Neural progenitor cell (in vitro differentiated cells): ENCODE measurements at regions not wholly inside any gene's neighbourhood (a gene's known extent, or its start where the extent isn't known, plus 50 kb on each side); places are given as distances from the start of the nearest gene placed in this dataset.

Experiments
- DNase-seq: peaks from one replicate; pipeline ENCODE4 v3.0.0-alpha.2; 2016; ENCODE audit warnings: low spot score
- H2AFZ ChIP-seq: fragments of 200-600 bp; sonication (generic); replicated peaks from 2 replicates; pipeline ENCODE4 v1.6.1; 2016; ENCODE audit warnings: antibody characterized with exemption
- H3F3A ChIP-seq: fragments of 200-600 bp; sonication (generic); 2 replicates; pipeline ENCODE4 v1.6.1; 2016; ENCODE audit warnings: antibody characterized with exemption, low read depth
- H3K27ac ChIP-seq: fragments of 200-600 bp; sonication (generic); 2 replicates; pipeline ENCODE4 v1.5.1; 2016; ENCODE audit warnings: mild to moderate bottlenecking
- H3K27me3 ChIP-seq: fragments of 200-600 bp; sonication (generic); 2 replicates; pipeline ENCODE4 v1.6.1; 2016; ENCODE audit warnings: mild to moderate bottlenecking, moderate library complexity
- H3K36me3 ChIP-seq: fragments of 200-600 bp; sonication (generic); 2 replicates; pipeline ENCODE4 v1.5.1; 2016
- H3K4me1 ChIP-seq: fragments of 200-600 bp; sonication (generic); 2 replicates; pipeline ENCODE4 v1.6.1; 2016; ENCODE audit warnings: mixed run types
- H3K4me2 ChIP-seq: fragments of 200-600 bp; sonication (generic); 2 replicates; pipeline ENCODE4 v1.6.1; 2016
- H3K4me3 ChIP-seq: fragments of 200-600 bp; sonication (generic); 2 replicates; pipeline ENCODE4 v1.5.1; 2016
- H3K79me2 ChIP-seq: fragments of 200-600 bp; sonication (generic); 2 replicates; pipeline ENCODE4 v1.6.1; 2016; ENCODE audit warnings: low read depth
- H3K9ac ChIP-seq: fragments of 200-600 bp; sonication (generic); 2 replicates; pipeline ENCODE4 v1.6.1; 2016
- H3K9me3 ChIP-seq: fragments of 200-600 bp; sonication (generic); 2 replicates; pipeline ENCODE4 v1.5.1; 2016; ENCODE audit warnings: low read depth
- H4K20me1 ChIP-seq: fragments of 200-600 bp; sonication (generic); 2 replicates; pipeline ENCODE4 v1.6.1; 2016; ENCODE audit warnings: low read depth
- H3K27ac Mint-ChIP-seq: 3 replicates; pipeline ENCODE4 v1.8.0; 2021; ENCODE audit warnings: mixed read lengths
- H3K27me3 Mint-ChIP-seq: 2 replicates; pipeline ENCODE4 v1.8.0; 2022; ENCODE audit warnings: low read depth, mild to moderate bottlenecking, inconsistent platforms, moderate library complexity, mixed read lengths; ENCODE audit not compliant: insufficient read depth
- H3K36me3 Mint-ChIP-seq: 3 replicates; pipeline ENCODE4 v1.8.0; 2021; ENCODE audit warnings: mixed read lengths
- H3K4me1 Mint-ChIP-seq: 3 replicates; pipeline ENCODE4 v1.8.0; 2021; ENCODE audit warnings: mixed read lengths
- H3K4me3 Mint-ChIP-seq: 3 replicates; pipeline ENCODE4 v1.8.0; 2021; ENCODE audit warnings: mild to moderate bottlenecking, moderate library complexity, mixed read lengths
- H3K9me3 Mint-ChIP-seq: 3 replicates; pipeline ENCODE4 v1.8.0; 2020; ENCODE audit warnings: mixed read lengths
- EZH2 ChIP-seq: fragments of 200-600 bp; sonication (generic); IDR thresholded peaks from 2 replicates; pipeline ENCODE4 v1.6.1; 2017; ENCODE audit warnings: antibody characterized with exemption, mild to moderate bottlenecking, moderate library complexity
- EZH2phosphoT487 ChIP-seq: fragments of 200-600 bp; sonication (generic); IDR thresholded peaks from 2 replicates; pipeline ENCODE4 v1.6.1; 2017; ENCODE audit warnings: antibody characterized with exemption
- TF ChIP-seq, protein P1 (sequence below): fragments of 200-600 bp; sonication (generic); IDR thresholded peaks from 2 replicates; pipeline ENCODE4 v1.5.1; 2017; ENCODE audit warnings: antibody characterized with exemption, mild to moderate bottlenecking

DNA sequence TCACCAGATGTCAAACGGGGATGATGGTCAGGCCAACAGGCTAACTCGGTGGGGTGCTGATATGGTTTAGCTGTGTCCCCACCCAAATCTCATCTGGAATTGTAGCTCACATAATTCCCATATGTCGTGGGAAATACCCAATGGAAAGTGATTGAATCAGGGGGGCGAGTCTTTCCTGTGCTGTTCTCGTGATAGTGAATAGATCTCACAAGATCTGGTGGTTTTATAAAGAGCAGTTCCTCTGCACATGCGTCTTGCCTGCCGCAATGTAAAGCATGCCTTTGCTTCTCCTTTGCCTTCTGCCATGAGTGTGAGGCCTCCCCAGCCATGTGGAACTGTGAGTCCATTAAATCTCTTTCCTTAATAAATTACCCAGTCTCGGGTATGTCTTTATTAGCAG, 74.4 kb upstream of the YWHAQ start:
- Mint-ChIP-seq H3K9me3 (peaks cover 9% of the 10 kb centered on the region), H3K36me3 (no peaks in the 10 kb centered on the region), H3K4me1 (peaks cover 47% of the 10 kb centered on the region), H3K27me3 (peaks cover 12% of the 10 kb centered on the region), H3K4me3 (peak overlapping the region; percentile 8), H3K27ac (peak overlapping the region; percentile 36)
- Histone ChIP-seq H4K20me1 (no peaks in the 10 kb centered on the region), H2AFZ (no peak overlapping the region), H3K9ac (no peak overlapping the region), H3K4me1 (no peaks in the 10 kb centered on the region), H3K9me3 (no peaks in the 10 kb centered on the region), H3K36me3 (no peaks in the 10 kb centered on the region), H3K27ac (no peak overlapping the region), H3K4me3 (no peak overlapping the region), H3F3A (no peaks in the 10 kb centered on the region), H3K4me2 (no peak overlapping the region), H3K27me3 (no peaks in the 10 kb centered on the region), H3K79me2 (no peaks in the 10 kb centered on the region)
- no peak for DNase-seq
- TF ChIP-seq, protein P1, sequence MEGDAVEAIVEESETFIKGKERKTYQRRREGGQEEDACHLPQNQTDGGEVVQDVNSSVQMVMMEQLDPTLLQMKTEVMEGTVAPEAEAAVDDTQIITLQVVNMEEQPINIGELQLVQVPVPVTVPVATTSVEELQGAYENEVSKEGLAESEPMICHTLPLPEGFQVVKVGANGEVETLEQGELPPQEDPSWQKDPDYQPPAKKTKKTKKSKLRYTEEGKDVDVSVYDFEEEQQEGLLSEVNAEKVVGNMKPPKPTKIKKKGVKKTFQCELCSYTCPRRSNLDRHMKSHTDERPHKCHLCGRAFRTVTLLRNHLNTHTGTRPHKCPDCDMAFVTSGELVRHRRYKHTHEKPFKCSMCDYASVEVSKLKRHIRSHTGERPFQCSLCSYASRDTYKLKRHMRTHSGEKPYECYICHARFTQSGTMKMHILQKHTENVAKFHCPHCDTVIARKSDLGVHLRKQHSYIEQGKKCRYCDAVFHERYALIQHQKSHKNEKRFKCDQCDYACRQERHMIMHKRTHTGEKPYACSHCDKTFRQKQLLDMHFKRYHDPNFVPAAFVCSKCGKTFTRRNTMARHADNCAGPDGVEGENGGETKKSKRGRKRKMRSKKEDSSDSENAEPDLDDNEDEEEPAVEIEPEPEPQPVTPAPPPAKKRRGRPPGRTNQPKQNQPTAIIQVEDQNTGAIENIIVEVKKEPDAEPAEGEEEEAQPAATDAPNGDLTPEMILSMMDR: no peak
- TF ChIP-seq EZH2 (no peak), EZH2phosphoT487 (no peak)

DNA sequence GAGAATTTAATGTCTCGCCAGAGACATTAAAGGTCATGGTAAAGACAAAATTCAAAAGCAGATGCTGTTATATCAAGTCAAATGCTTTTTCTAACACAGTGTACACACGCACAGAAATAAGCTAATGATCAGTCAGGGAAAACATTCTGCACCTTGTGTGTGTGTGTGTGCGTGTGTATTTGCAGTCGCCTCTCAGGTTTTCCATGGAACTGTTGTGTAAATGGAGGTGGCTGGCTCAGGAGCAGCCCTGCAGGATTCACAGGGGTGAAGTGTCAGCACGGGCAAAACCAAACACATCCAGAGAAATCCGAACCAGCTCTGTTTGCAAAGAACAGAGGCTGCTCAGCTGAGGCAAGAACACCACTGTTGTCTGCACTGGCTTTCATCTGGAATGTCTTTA, 76.2 kb upstream of the YWHAQ start:
- Histone ChIP-seq H3K27me3 (no peaks in the 10 kb centered on the region), H3K4me1 (no peaks in the 10 kb centered on the region), H3K9ac (no peak overlapping the region), H2AFZ (no peak overlapping the region), H3K36me3 (no peaks in the 10 kb centered on the region), H3K79me2 (no peaks in the 10 kb centered on the region), H3K4me2 (no peak overlapping the region), H4K20me1 (no peaks in the 10 kb centered on the region), H3K9me3 (no peaks in the 10 kb centered on the region), H3K27ac (no peak overlapping the region), H3F3A (no peaks in the 10 kb centered on the region), H3K4me3 (no peak overlapping the region)
- no peak for DNase-seq
- H3K36me3 Mint-ChIP-seq: no peaks in the 10 kb centered on the region
- peaks cover 12% of the 10 kb centered on the region for H3K27me3 Mint-ChIP-seq
- H3K4me1 Mint-ChIP-seq: peaks cover 56% of the 10 kb centered on the region
- peaks cover 6% of the 10 kb centered on the region for H3K9me3 Mint-ChIP-seq
- TF ChIP-seq EZH2phosphoT487 (no peak), EZH2 (no peak)
- TF ChIP-seq, protein P1: no peak
- H3K4me3 Mint-ChIP-seq: no peak overlapping the region
- no peak overlapping the region for H3K27ac Mint-ChIP-seq

DNA sequence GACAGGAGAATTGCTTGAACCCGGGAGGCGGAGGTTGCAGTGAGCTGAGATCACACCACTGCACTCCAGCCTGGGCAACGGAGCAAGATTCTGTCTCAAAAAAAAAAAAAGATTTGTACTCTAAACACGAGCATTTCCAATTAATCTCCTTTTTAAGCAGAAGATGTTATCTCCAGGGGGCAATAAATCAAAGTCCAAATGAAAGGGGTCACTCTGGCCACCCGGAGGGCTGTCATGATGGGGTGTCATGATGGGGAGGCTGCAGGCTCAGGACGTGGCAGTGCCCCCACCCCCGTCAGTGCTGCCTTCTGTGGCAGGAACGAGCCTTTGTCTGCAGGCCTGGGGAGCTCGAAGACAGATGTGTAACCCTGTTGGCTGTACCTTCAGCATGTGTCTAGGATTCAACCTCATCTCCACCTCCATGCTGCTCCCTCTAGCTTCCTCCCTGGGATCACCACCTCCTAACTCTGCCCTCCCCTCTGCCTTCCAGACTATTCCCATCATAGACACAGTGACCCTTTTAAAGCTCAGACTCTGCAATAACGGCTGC, 76.9 kb upstream of the YWHAQ start:
- Histone ChIP-seq H3K27ac (no peak overlapping the region), H3K9me3 (no peaks in the 10 kb centered on the region), H3K4me3 (no peak overlapping the region), H2AFZ (no peak overlapping the region), H3F3A (no peaks in the 10 kb centered on the region), H4K20me1 (no peaks in the 10 kb centered on the region), H3K79me2 (no peaks in the 10 kb centered on the region), H3K36me3 (no peaks in the 10 kb centered on the region), H3K4me2 (no peak overlapping the region), H3K9ac (no peak overlapping the region), H3K4me1 (no peaks in the 10 kb centered on the region), H3K27me3 (no peaks in the 10 kb centered on the region)
- Mint-ChIP-seq H3K4me3 (no peak overlapping the region), H3K27me3 (peaks cover 10% of the 10 kb centered on the region), H3K9me3 (peaks cover 4% of the 10 kb centered on the region), H3K36me3 (no peaks in the 10 kb centered on the region), H3K4me1 (peaks cover 55% of the 10 kb centered on the region), H3K27ac (peak overlapping the region; percentile 53)
- TF ChIP-seq EZH2: no peak
- DNase-seq: no peak

DNA sequence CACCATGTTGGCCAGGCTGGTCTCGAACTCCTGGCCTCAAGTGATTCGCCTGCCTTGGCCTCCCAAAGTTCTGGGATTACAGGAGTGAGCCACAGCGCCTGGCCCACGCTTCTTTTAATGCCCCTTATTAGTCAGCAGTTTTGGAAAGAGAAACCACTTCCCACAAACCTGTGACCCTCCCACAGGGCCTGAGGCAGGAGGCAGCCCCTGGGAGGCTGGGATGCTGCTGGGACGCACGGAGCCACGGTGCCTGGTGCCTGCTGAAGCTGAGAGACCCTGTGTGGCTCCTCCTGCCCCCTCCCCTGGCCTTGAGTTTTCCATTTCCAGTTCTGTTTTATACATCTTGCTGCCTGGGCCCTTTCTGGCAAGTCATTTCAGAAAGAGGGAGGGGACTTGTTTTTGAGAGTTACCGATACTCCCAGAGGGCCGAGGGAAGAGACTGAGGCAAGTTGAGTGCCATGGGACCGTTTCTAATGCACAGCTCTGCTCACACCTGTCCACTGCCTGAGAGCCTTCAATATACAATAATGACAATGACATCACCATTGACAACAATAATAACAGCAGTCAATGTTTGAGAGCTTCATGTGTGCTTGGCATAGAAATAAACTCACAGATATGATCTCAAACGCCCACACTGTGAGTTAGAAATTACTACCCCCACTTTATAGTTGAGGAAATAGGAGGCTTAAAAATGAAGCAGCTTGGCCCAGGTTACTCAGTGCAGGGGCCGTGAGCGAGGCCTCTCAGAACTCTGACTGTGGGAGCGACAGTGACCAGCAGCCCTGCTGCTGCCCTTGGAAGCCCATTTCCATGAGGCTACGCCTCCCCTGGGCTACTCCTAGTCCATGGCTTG, 78.1 kb upstream of the YWHAQ start:
- Histone ChIP-seq H3K4me3 (no peak overlapping the region), H3K79me2 (no peaks in the 10 kb centered on the region), H3F3A (no peaks in the 10 kb centered on the region), H3K36me3 (no peaks in the 10 kb centered on the region), H3K27me3 (no peaks in the 10 kb centered on the region), H3K27ac (no peak overlapping the region), H3K9ac (no peak overlapping the region), H3K4me2 (no peak overlapping the region), H4K20me1 (no peaks in the 10 kb centered on the region), H3K4me1 (no peaks in the 10 kb centered on the region), H2AFZ (no peak overlapping the region), H3K9me3 (no peaks in the 10 kb centered on the region)
- TF ChIP-seq EZH2 (no peak), EZH2phosphoT487 (no peak)
- TF ChIP-seq, protein P1: no peak
- no peak overlapping the region for H3K4me3 Mint-ChIP-seq
- H3K4me1 Mint-ChIP-seq: peaks cover 46% of the 10 kb centered on the region
- peaks cover 2% of the 10 kb centered on the region for H3K9me3 Mint-ChIP-seq
- DNase-seq: no peak
- peaks cover 7% of the 10 kb centered on the region for H3K27me3 Mint-ChIP-seq
- H3K36me3 Mint-ChIP-seq: no peaks in the 10 kb centered on the region
- H3K27ac Mint-ChIP-seq: no peak overlapping the region
